WTC11 (cell line): ENCODE measurements at regions not wholly inside any gene's neighbourhood (a gene's known extent, or its start where the extent isn't known, plus 50 kb on each side); places are given as distances from the start of the nearest gene placed in this dataset.

ENCODE experiments used
- ATAC-seq: fragments of 200-7000 bp; cut with Tn5 transposase; 2 replicates; pipeline ENCODE4 v1.10.0; 2021; ENCODE audit warnings: mild to moderate bottlenecking, moderate library complexity
- CTCF ChIA-PET: fragments of 300-600 bp; sonication (Branson Sonifier 250); formaldehyde crosslinking; loops from one replicate; lab custom pipeline; 2021; ENCODE audit warnings: antibody characterized with exemption; lab: Charles Lee
- POLR2A ChIA-PET: fragments of 350-600 bp; sonication (Branson Sonifier 250); formaldehyde crosslinking; loops from one replicate; lab custom pipeline; 2021; ENCODE audit warnings: antibody characterized with exemption; lab: Charles Lee
- DNase-seq: peaks from one replicate; pipeline ENCODE4 v3.0.0; 2021; ENCODE audit warnings: low spot score
- H3K27ac Mint-ChIP-seq: 2 replicates; pipeline ENCODE4 v1.8.0; 2021; ENCODE audit warnings: mixed read lengths
- H3K27me3 Mint-ChIP-seq: 2 replicates; pipeline ENCODE4 v1.8.0; 2021; ENCODE audit warnings: low read depth, mild to moderate bottlenecking, moderate library complexity, mixed read lengths
- H3K36me3 Mint-ChIP-seq: 2 replicates; pipeline ENCODE4 v1.8.0; 2021; ENCODE audit warnings: mixed read lengths
- H3K4me1 Mint-ChIP-seq: 2 replicates; pipeline ENCODE4 v1.8.0; 2022; ENCODE audit warnings: mixed read lengths
- H3K4me3 Mint-ChIP-seq: 2 replicates; pipeline ENCODE4 v1.8.0; 2021; ENCODE audit warnings: mild to moderate bottlenecking, moderate library complexity, mixed read lengths
- H3K9me3 Mint-ChIP-seq: 2 replicates; pipeline ENCODE4 v1.8.0; 2021; ENCODE audit warnings: mixed read lengths
- ESRRA ChIP-seq: sonication (generic); formaldehyde crosslinking; IDR thresholded peaks from 2 replicates; pipeline ENCODE4 v1.8.1; 2022; ENCODE audit warnings: mild to moderate bottlenecking, missing genetic modification reagents, borderline replicate concordance
- GRHL2 ChIP-seq: fragments of 250-450 bp; sonication (Bioruptor Pico); IDR thresholded peaks from 2 replicates; pipeline ENCODE4 v1.8.0; 2022; ENCODE audit warnings: mild to moderate bottlenecking, moderate library complexity; ENCODE audit not compliant: insufficient replicate concordance, severe bottlenecking
- HMGA2 ChIP-seq: fragments of 250-450 bp; sonication (Bioruptor Pico); IDR thresholded peaks from 2 replicates; pipeline ENCODE4 v1.4.0; 2021; ENCODE audit warnings: mild to moderate bottlenecking, moderate library complexity
- SMAD4 ChIP-seq: sonication (generic); formaldehyde crosslinking; IDR thresholded peaks from 2 replicates; pipeline ENCODE4 v1.8.0; 2022; ENCODE audit warnings: mild to moderate bottlenecking, missing genetic modification reagents
- SP1 ChIP-seq: sonication (generic); formaldehyde crosslinking; conservative IDR thresholded peaks from 2 replicates; pipeline ENCODE4 v1.8.1; 2022; ENCODE audit warnings: missing genetic modification reagents
- ZNF232 ChIP-seq: sonication (generic); formaldehyde crosslinking; IDR thresholded peaks from 2 replicates; pipeline ENCODE4 v1.8.0; 2022; ENCODE audit warnings: mild to moderate bottlenecking, missing genetic modification reagents
- ZNF317 ChIP-seq: sonication (generic); formaldehyde crosslinking; IDR thresholded peaks from 2 replicates; pipeline ENCODE4 v1.8.1; 2023; ENCODE audit warnings: low read depth, mild to moderate bottlenecking, moderate library complexity, missing genetic modification reagents, borderline replicate concordance
- ZNF416 ChIP-seq: fragments of 250-450 bp; sonication (Bioruptor Pico); IDR thresholded peaks from 2 replicates; pipeline ENCODE4 v1.9.0; 2021; ENCODE audit warnings: mild to moderate bottlenecking, inconsistent platforms
- TF ChIP-seq, protein P1 (sequence below): sonication (generic); formaldehyde crosslinking; conservative IDR thresholded peaks from 2 replicates; pipeline ENCODE4 v1.8.1; 2023; ENCODE audit warnings: mild to moderate bottlenecking, low read depth, missing genetic modification reagents, moderate library complexity
- TF ChIP-seq, protein P2 (sequence below): sonication (generic); formaldehyde crosslinking; IDR thresholded peaks from 2 replicates; pipeline ENCODE4 v1.8.1; 2023; ENCODE audit warnings: mild to moderate bottlenecking, missing genetic modification reagents, moderate library complexity
- TF ChIP-seq, protein P3 (sequence below): sonication (generic); formaldehyde crosslinking; IDR thresholded peaks from 2 replicates; pipeline ENCODE4 v1.8.1; 2022; ENCODE audit warnings: mild to moderate bottlenecking, moderate library complexity, missing genetic modification reagents
- TF ChIP-seq, protein P4 (sequence below): sonication (generic); formaldehyde crosslinking; IDR thresholded peaks from 2 replicates; pipeline ENCODE4 v1.8.0; 2023; ENCODE audit warnings: missing genetic modification reagents
- TF ChIP-seq, protein P5 (sequence below): sonication (generic); formaldehyde crosslinking; IDR thresholded peaks from 2 replicates; pipeline ENCODE4 v1.8.1; 2022; ENCODE audit warnings: mild to moderate bottlenecking, missing genetic modification reagents, moderate library complexity, borderline replicate concordance
- TF ChIP-seq, protein P6 (sequence below): sonication (generic); formaldehyde crosslinking; IDR thresholded peaks from 2 replicates; pipeline ENCODE4 v1.8.1; 2023; ENCODE audit warnings: mild to moderate bottlenecking, missing genetic modification reagents, borderline replicate concordance
- TF ChIP-seq, protein P7 (sequence below): fragments of 250-450 bp; sonication (Bioruptor Pico); IDR thresholded peaks from 2 replicates; pipeline ENCODE4 v1.9.0; 2021; ENCODE audit warnings: moderate library complexity, mild to moderate bottlenecking, inconsistent platforms, borderline replicate concordance
- TF ChIP-seq, protein P8 (sequence below): sonication (generic); formaldehyde crosslinking; IDR thresholded peaks from 2 replicates; pipeline ENCODE4 v1.8.0; 2022; ENCODE audit warnings: mild to moderate bottlenecking, missing genetic modification reagents

DNA sequence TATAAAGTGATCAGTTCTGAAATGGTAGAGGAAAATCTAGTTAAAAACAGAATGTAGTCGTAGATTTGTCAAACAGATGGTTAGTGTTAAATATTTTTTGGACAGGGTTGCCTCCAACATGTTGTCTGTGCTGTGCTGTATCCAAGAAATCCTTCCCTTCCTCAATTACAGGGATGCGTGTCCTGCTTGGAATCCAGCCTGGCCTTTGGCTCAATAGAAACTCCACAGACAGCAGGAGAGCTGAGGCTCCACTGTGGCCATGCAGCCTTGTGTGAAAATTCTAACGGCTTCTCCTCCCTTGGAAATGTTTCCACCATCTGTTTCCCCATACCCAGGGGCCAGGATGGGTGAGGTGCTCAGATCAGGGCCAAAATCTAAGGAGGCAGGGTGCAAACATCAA lies 67.7 kb upstream of the USP29 start:
- DNase-seq (no peak), ATAC-seq (no peak)
- no peak for TF ChIP-seq SMAD4
- CTCF ChIA-PET: no interaction called here
- peaks cover 9% of the 10 kb centered on the region for H3K27me3 Mint-ChIP-seq
- POLR2A ChIA-PET: no interaction called here
- peaks cover 66% of the 10 kb centered on the region for H3K36me3 Mint-ChIP-seq
- no peaks in the 10 kb centered on the region for H3K4me1 Mint-ChIP-seq
- H3K9me3 Mint-ChIP-seq: peaks cover 83% of the 10 kb centered on the region
- no peak overlapping the region for H3K27ac Mint-ChIP-seq
- no peak overlapping the region for H3K4me3 Mint-ChIP-seq

DNA sequence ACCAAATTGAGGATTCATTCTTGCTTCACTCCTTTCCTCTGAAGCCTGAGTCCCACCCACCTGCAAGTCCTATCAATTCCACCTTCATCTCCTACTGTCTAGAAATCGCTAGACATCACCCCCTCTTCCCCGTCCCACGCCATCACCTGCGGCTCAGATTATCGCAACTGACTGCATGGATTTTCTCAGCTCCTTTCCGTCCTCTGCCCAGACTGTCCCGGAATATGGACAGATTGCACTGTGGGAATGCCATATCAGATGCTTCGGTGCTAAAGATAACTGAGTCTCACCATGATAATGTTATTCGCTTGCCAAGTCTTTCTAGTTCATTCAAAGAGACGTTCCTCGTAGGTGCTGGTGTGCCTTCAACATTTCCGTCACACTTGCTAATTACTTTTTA lies 66.4 kb upstream of the USP29 start:
- peaks cover 4% of the 10 kb centered on the region for H3K27me3 Mint-ChIP-seq
- CTCF ChIA-PET: no interaction called here
- H3K4me1 Mint-ChIP-seq: no peaks in the 10 kb centered on the region
- no peak for ATAC-seq
- no peak for DNase-seq
- no peak overlapping the region for H3K4me3 Mint-ChIP-seq
- no peak overlapping the region for H3K27ac Mint-ChIP-seq
- peaks cover 83% of the 10 kb centered on the region for H3K9me3 Mint-ChIP-seq
- no peak for TF ChIP-seq SP1 (CRISPR knock-in tag)
- TF ChIP-seq, protein P1, sequence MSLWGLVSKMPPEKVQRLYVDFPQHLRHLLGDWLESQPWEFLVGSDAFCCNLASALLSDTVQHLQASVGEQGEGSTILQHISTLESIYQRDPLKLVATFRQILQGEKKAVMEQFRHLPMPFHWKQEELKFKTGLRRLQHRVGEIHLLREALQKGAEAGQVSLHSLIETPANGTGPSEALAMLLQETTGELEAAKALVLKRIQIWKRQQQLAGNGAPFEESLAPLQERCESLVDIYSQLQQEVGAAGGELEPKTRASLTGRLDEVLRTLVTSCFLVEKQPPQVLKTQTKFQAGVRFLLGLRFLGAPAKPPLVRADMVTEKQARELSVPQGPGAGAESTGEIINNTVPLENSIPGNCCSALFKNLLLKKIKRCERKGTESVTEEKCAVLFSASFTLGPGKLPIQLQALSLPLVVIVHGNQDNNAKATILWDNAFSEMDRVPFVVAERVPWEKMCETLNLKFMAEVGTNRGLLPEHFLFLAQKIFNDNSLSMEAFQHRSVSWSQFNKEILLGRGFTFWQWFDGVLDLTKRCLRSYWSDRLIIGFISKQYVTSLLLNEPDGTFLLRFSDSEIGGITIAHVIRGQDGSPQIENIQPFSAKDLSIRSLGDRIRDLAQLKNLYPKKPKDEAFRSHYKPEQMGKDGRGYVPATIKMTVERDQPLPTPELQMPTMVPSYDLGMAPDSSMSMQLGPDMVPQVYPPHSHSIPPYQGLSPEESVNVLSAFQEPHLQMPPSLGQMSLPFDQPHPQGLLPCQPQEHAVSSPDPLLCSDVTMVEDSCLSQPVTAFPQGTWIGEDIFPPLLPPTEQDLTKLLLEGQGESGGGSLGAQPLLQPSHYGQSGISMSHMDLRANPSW: no peak
- POLR2A ChIA-PET: no interaction called here
- H3K36me3 Mint-ChIP-seq: peaks cover 65% of the 10 kb centered on the region

DNA sequence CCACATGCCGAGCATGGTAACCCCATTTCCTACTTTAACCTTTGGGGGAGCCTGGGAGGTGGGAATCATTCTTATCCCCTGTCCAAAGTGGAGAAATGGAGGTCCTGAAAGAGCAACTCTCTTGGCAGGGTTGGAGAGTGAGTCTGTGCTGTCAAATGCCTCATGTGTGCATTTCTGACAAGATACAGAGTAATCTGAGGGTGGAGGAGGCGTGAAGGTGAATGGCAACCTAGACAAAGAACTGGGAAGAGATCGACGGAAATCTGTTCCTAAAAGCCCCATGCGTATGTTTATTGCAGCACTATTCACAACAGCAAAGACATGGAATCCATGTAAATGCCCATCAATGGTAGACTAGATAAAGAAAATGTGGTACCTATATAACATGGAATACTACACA lies 63.8 kb upstream of the USP29 start:
- no peak for DNase-seq
- no peak for ATAC-seq
- CTCF ChIA-PET: no interaction called here
- H3K4me1 Mint-ChIP-seq: no peaks in the 10 kb centered on the region
- H3K36me3 Mint-ChIP-seq: peaks cover 61% of the 10 kb centered on the region
- TF ChIP-seq, protein P2, sequence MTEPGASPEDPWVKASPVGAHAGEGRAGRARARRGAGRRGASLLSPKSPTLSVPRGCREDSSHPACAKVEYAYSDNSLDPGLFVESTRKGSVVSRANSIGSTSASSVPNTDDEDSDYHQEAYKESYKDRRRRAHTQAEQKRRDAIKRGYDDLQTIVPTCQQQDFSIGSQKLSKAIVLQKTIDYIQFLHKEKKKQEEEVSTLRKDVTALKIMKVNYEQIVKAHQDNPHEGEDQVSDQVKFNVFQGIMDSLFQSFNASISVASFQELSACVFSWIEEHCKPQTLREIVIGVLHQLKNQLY (CRISPR knock-in tag): no peak
- TF ChIP-seq, protein P3, sequence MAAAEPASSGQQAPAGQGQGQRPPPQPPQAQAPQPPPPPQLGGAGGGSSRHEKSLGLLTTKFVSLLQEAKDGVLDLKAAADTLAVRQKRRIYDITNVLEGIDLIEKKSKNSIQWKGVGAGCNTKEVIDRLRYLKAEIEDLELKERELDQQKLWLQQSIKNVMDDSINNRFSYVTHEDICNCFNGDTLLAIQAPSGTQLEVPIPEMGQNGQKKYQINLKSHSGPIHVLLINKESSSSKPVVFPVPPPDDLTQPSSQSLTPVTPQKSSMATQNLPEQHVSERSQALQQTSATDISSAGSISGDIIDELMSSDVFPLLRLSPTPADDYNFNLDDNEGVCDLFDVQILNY (CRISPR knock-in tag): no peak
- TF ChIP-seq, protein P4, sequence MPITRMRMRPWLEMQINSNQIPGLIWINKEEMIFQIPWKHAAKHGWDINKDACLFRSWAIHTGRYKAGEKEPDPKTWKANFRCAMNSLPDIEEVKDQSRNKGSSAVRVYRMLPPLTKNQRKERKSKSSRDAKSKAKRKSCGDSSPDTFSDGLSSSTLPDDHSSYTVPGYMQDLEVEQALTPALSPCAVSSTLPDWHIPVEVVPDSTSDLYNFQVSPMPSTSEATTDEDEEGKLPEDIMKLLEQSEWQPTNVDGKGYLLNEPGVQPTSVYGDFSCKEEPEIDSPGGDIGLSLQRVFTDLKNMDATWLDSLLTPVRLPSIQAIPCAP (CRISPR knock-in tag): no peak
- TF ChIP-seq ZNF416 (CRISPR knock-in tag) (no peak), ESRRA (no peak), SMAD4 (no peak)
- H3K9me3 Mint-ChIP-seq: peaks cover 76% of the 10 kb centered on the region
- no peak overlapping the region for H3K27ac Mint-ChIP-seq
- POLR2A ChIA-PET: no interaction called here
- no peak overlapping the region for H3K4me3 Mint-ChIP-seq
- peaks cover under 1% of the 10 kb centered on the region; the same call in 1 of the 2 replicates for H3K27me3 Mint-ChIP-seq

DNA sequence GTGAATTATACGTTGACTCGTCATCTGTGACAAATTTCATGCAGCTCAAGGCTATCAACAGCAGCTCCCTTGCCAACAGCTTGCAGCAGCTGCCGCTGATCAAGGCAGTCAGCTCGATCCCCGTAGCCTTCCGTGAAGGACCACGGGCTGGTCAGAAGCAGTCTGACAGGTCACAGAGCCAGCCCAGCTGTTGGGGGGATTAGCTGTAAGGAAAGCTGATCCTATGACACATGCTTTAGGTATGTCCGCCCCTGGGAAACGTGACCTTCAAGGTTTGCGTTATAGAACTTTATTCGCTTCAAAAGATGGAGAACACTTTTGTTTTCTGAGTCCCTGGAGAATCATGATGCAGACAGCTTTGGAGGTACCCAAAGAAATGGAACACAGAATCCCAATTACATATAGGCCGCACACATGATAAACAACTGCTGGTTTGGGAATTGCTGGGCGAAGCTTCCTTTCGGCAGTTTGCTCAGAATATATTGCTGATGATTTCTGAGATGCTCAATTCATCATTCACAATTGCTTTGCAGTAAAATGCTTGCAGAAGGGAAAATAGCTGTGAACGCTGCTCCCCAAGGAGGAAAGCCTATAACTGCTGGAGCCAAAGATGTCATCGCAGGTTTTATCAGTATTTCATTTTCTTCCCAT lies 62.6 kb upstream of the USP29 start:
- no peak overlapping the region for H3K4me3 Mint-ChIP-seq
- no peak overlapping the region for H3K27ac Mint-ChIP-seq
- ChIA-PET POLR2A (no interaction called here), CTCF (no interaction called here)
- H3K9me3 Mint-ChIP-seq: peaks cover 76% of the 10 kb centered on the region
- no peak for ATAC-seq
- H3K4me1 Mint-ChIP-seq: no peaks in the 10 kb centered on the region
- DNase-seq: no peak
- peaks cover 4% of the 10 kb centered on the region for H3K27me3 Mint-ChIP-seq
- TF ChIP-seq, protein P5, sequence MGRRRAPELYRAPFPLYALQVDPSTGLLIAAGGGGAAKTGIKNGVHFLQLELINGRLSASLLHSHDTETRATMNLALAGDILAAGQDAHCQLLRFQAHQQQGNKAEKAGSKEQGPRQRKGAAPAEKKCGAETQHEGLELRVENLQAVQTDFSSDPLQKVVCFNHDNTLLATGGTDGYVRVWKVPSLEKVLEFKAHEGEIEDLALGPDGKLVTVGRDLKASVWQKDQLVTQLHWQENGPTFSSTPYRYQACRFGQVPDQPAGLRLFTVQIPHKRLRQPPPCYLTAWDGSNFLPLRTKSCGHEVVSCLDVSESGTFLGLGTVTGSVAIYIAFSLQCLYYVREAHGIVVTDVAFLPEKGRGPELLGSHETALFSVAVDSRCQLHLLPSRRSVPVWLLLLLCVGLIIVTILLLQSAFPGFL (CRISPR knock-in tag): no peak
- TF ChIP-seq, protein P6, sequence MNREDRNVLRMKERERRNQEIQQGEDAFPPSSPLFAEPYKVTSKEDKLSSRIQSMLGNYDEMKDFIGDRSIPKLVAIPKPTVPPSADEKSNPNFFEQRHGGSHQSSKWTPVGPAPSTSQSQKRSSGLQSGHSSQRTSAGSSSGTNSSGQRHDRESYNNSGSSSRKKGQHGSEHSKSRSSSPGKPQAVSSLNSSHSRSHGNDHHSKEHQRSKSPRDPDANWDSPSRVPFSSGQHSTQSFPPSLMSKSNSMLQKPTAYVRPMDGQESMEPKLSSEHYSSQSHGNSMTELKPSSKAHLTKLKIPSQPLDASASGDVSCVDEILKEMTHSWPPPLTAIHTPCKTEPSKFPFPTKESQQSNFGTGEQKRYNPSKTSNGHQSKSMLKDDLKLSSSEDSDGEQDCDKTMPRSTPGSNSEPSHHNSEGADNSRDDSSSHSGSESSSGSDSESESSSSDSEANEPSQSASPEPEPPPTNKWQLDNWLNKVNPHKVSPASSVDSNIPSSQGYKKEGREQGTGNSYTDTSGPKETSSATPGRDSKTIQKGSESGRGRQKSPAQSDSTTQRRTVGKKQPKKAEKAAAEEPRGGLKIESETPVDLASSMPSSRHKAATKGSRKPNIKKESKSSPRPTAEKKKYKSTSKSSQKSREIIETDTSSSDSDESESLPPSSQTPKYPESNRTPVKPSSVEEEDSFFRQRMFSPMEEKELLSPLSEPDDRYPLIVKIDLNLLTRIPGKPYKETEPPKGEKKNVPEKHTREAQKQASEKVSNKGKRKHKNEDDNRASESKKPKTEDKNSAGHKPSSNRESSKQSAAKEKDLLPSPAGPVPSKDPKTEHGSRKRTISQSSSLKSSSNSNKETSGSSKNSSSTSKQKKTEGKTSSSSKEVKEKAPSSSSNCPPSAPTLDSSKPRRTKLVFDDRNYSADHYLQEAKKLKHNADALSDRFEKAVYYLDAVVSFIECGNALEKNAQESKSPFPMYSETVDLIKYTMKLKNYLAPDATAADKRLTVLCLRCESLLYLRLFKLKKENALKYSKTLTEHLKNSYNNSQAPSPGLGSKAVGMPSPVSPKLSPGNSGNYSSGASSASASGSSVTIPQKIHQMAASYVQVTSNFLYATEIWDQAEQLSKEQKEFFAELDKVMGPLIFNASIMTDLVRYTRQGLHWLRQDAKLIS (CRISPR knock-in tag): no peak
- TF ChIP-seq GRHL2 (CRISPR knock-in tag): no peak
- TF ChIP-seq HMGA2 (CRISPR knock-in tag): no peak
- TF ChIP-seq, protein P7, sequence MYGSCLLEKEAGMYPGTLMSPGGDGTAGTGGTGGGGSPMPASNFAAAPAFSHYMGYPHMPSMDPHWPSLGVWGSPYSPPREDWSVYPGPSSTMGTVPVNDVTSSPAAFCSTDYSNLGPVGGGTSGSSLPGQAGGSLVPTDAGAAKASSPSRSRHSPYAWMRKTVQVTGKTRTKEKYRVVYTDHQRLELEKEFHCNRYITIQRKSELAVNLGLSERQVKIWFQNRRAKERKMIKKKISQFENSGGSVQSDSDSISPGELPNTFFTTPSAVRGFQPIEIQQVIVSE (CRISPR knock-in tag): no peak
- TF ChIP-seq ZNF317: no peak
- no peak for TF ChIP-seq ZNF232 (CRISPR knock-in tag)
- TF ChIP-seq, protein P8, sequence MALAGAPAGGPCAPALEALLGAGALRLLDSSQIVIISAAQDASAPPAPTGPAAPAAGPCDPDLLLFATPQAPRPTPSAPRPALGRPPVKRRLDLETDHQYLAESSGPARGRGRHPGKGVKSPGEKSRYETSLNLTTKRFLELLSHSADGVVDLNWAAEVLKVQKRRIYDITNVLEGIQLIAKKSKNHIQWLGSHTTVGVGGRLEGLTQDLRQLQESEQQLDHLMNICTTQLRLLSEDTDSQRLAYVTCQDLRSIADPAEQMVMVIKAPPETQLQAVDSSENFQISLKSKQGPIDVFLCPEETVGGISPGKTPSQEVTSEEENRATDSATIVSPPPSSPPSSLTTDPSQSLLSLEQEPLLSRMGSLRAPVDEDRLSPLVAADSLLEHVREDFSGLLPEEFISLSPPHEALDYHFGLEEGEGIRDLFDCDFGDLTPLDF (CRISPR knock-in tag): no peak
- peaks cover 60% of the 10 kb centered on the region for H3K36me3 Mint-ChIP-seq
